Suppressor macrophage treated with lipopolysaccharide for 1 hour (primary cell): ENCODE measurements at regions not wholly inside any gene's neighbourhood (a gene's known extent, or its start where the extent isn't known, plus 50 kb on each side); places are given as distances from the start of the nearest gene placed in this dataset.
"Not testable (repeated sequence)": the region's sequence is repeated elsewhere in the genome, so short reads cannot be mapped to it uniquely, and the experiment has no call there.

ENCODE experiments used
- DNase-seq, 3 donors: peaks; one replicate each; pipeline ENCODE4 v3.0.0-alpha.2; 2020 to 2022

GRCh38 chr15:38992506-38992905 is 427.9 kb upstream of the RASGRP1 start:
- DNase-seq = no peak

GRCh38 chr15:38992930-38993329 is 428.3 kb upstream of the RASGRP1 start:
- no peak for DNase-seq

- DNase-seq = no peak
These were observed 429.7 kb upstream of the RASGRP1 start for GRCh38 chr15:38994310-38994709.

- DNase-seq = no peak
These were observed 431.6 kb upstream of the RASGRP1 start for GRCh38 chr15:38996111-38996631.

GRCh38 chr15:38997841-38998240 is 433.2 kb upstream of the RASGRP1 start:
- DNase-seq = no peak

- DNase-seq = no peak
These were observed 435.6 kb upstream of the RASGRP1 start for GRCh38 chr15:39000008-39000734.

- DNase-seq = no peak
These were observed 445.1 kb upstream of the RASGRP1 start for GRCh38 chr15:39009740-39010139.

GRCh38 chr15:39011066-39011465 is 446.5 kb upstream of the RASGRP1 start:
- DNase-seq = not testable (repeated sequence)

- no peak for DNase-seq
These were observed 448.6 kb upstream of the RASGRP1 start for GRCh38 chr15:39013262-39013661.

GRCh38 chr15:39014682-39015081 is 450.1 kb upstream of the RASGRP1 start:
- DNase-seq = no peak

GRCh38 chr15:39016706-39017105 is 452.1 kb upstream of the RASGRP1 start:
- no peak for DNase-seq

GRCh38 chr15:39018966-39019365 is 454.4 kb upstream of the RASGRP1 start:
- DNase-seq = no peak

GRCh38 chr15:39021341-39021740 is 456.7 kb upstream of the RASGRP1 start:
- no peak for DNase-seq

GRCh38 chr15:39022532-39023305 is 458.1 kb upstream of the RASGRP1 start:
- no peak for DNase-seq

- DNase-seq = no peak
These were observed 460.7 kb upstream of the RASGRP1 start for GRCh38 chr15:39025321-39025720.

- no peak for DNase-seq
These were observed 461.3 kb upstream of the RASGRP1 start for GRCh38 chr15:39025881-39026280.

GRCh38 chr15:39028069-39028468 is 463.5 kb upstream of the RASGRP1 start:
- DNase-seq = no peak

- no peak for DNase-seq
These were observed 465.1 kb upstream of the RASGRP1 start for GRCh38 chr15:39029741-39030140.

GRCh38 chr15:39030291-39031070 is 465.9 kb upstream of the RASGRP1 start:
- no peak for DNase-seq

GRCh38 chr15:39031596-39031995 is 467.0 kb upstream of the RASGRP1 start:
- no peak for DNase-seq

- DNase-seq = no peak
These were observed 470.2 kb upstream of the RASGRP1 start for GRCh38 chr15:39034816-39035215.

- DNase-seq = not testable (repeated sequence)
These were observed 473.0 kb upstream of the RASGRP1 start for GRCh38 chr15:39037611-39038010.

- DNase-seq = no peak
These were observed 476.2 kb upstream of the RASGRP1 start for GRCh38 chr15:39040861-39041260.
